GDM1 (cell line): ENCODE measurements at regions not wholly inside any gene's neighbourhood (a gene's known extent, or its start where the extent isn't known, plus 50 kb on each side); places are given as distances from the start of the nearest gene placed in this dataset.
"Not testable (repeated sequence)": the region's sequence is repeated elsewhere in the genome, so short reads cannot be mapped to it uniquely, and the experiment has no call there.

Experiments used
- DNase-seq: peaks from one replicate; lab custom pipeline; 2025; lab: John Stamatoyannopoulos, UW

DNA sequence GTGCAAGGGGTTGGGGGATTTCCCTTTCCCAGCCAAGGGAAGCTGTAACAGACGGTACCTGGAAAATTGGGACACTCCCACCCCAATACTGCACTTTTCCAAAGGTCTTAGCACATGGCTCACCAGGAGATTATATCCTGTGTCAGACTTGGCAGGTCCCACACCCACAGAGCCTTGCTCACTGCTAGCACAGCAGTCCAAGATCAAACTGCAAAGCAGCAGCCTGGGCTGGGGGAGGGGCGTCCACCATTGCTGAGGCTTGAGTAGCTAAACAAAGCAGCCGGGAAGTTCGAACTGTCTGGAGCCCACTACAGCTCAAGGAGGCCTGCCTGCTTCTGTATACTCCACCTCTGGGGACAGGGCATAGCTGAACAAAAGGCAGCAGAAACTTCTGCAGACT lies 604.2 kb upstream of the SEMA3D start:
- DNase-seq, result not testable (repeated sequence)

DNA sequence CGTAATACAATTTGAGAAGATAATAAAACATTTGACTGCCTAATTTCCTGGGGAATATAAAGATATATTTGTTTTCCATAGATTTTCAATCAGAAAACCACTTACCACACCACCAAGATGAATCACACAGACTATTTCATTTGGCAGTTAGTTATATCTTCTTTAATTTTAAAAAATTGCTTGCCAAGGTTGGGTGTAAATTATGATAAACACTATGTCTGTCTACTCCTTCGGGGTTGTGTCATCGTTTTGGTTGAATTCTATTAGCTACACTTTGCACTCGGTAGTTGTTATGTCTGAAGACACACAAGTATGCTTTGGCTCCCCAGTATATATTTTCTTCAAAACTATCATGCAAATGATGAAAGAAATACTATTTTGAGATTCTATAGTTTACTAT lies 594.8 kb upstream of the SEMA3D start:
- DNase-seq, result no peak

DNA sequence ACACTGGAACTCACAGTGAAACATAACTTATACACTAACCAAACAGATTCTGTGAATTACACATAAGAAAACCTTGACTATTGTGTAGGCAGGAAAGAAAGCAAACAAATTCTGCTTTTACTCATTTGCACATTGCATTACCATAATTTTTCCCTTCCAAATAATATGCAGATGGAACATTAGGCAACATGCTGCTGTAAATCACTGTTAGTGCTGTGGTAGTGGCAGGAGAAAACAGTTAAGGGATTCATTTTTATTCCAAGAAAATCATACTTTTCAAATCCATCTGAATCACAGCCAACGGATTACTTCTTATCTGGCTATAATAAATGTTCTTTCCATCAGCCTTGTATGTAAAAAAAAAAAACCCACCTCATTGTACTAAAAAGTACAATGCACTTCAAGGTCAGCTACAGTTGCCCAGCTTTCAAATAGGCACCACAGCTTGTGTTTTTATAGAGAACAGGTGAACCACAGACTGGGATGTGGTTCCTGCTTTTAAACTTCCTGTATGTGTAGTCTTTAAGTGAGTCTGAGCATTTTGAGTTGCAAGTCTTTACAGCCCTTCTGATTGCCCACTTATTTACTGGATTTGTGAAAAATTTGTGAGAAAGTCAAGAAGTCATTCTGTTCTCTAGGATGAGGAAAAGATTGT lies 590.0 kb upstream of the SEMA3D start:
- no peak for DNase-seq

DNA sequence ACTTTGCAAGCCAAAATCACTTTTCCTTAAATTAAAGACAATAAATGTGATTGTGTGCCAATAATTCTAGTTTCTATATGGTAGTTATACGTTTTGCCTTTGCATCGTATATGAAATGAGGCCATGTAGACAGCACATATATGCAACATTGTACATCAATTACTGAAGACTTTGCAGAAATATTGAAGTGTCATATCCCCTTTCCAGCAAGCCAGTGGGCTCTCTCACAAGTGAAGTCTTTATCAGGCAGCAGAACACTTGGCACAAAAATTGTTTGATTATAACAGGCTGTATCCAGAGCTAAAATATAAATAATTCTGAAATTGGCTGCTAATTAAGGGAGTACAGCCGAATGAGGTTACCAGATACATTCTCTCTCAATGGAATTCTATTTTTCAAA lies 588.6 kb upstream of the SEMA3D start:
- DNase-seq, result no peak

DNA sequence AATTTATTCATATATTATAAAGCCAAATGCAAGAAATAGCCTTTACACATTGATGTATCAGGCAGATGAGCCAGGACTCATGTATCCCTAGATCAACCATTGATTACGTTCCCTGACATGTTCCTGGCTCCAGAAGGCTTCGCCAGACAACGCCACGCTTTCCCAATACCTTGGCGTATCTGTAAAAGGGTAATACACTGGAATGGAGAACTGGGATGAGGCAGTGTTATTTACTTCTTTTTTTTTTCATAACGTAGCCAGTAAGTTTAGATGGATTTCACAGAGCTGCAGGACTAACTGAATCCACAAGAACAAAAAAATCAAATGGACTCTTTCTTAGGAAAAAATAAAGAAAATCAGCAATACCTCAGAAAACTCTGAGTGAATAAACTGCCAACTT lies 588.1 kb upstream of the SEMA3D start:
- DNase-seq, result no peak

DNA sequence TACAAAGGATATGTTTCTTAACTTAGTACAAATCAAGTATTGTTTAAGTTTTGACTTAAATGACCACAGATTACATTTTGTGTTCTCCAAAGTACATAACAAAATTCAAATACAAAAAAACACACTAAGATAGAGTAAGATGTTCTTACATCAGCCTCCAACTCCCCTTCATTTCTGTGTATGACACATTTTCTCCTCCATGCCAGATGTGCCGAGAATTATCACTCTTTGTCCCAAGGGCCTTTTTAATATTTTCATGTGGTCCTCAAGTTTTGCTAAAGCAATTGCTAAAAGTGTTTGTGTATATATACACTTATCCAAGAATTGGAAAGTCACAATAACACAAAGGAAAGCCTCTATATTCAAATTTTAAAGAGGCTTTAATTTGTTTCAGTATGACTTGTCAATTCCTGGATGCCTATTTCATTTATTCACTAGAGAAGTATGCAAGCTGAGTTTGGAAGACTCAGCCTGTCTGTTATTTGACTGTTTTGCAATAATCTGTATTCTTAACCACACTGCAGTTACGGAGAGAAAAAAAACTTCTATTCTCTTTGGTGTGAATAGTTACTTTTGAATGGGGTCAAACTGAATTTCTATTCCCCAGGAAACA lies 586.4 kb upstream of the SEMA3D start:
- DNase-seq, result no peak

DNA sequence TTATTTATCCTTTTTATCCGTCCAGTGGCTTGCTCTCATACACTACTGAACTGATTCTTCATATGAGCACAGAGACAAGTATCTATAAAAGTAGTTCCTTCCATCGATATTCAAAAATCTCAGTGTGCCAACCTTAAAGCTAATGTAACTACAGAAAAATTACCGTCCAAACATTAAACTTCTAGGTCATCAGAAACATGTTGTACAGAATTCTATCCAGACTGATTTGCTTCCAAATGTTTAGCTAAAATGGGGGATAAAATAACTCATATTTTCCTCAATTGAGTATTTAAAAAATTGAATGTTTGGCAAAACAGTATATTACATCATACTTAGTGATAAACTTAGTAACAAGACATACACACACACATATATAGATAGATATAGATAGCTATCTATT lies 584.7 kb upstream of the SEMA3D start:
- no peak for DNase-seq

DNA sequence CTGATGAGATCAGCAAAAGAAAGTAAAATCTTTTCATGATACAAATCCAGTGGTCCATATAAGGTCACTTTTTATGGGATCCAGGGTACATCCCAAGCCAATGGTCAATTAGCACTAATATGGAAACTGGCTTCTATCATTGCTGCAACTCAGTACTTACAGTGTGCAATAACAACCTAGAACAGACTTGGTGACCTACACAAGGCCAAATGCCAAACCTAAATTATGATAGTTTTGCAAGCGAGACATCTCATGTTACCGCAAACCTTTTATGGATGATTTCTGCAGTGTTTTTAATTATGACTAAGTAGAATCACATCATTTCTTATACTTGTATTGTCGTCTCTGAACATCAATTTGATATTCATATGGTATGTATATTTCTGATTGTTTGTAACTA lies 583.5 kb upstream of the SEMA3D start:
- no peak for DNase-seq

DNA sequence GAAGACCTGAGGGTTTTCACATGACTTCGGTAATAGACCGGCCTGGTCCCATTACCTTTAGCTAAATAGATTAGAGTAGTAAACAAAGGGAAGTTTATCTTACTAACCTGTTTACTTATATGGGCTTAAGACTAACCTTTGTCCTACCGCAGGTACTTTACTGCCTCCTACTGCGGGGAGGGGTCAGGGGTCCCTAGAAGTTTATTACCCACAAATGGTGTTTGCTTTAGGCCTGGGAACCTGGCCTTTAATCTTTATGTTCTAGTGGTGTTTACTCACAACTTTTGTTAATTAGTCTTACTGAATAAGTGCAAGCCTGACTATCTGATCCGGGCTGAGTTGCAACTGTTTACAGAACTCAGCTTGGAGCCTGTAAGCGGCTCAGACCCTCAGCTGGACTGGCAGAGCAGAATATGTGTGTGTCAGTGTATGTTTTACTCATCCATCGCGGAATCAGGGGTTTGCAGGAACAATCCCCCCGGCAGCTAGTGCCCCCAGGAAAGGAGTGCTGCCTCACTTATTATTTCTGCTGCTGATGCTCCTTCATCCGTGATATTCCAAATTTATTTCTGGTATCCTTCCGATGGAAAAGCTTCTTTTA lies 578.9 kb upstream of the SEMA3D start:
- DNase-seq, result no peak

DNA sequence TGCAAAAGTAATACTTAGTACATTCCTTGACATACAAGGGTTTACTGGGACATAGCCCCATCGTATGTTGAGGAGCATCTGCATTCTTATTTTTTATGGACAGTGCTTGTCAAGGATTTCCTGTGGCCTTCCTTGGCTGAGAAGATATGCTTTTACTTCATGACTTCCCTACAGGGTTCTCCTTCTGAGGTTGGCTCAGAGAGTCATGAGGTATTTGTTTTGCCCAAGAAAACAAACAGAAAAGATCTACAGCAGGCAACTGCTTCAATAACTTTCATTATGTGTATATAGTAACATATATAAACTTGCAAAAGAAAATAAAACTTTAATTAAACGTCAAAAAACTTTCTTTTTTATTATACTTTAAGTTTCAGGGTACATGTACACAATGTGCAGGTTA lies 577.2 kb upstream of the SEMA3D start:
- DNase-seq, result no peak

DNA sequence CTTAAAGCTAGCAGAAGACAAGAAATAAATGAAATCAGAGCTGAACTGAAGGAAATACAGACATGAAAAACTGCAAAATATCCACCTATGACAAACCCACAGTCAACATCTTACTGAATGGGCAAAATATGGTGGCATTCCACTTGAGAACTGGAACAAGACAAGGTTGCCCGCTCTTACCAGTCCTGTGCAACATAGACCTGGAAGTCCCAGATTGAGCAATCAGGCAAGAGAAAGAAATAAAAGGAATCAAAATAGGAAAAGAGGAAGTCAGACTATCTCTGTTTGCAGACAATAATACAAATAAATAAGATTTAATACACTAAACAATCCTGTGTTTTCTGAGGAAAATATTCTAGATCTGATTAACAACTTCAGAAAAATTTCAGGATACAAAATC lies 570.5 kb upstream of the SEMA3D start:
- no peak for DNase-seq

DNA sequence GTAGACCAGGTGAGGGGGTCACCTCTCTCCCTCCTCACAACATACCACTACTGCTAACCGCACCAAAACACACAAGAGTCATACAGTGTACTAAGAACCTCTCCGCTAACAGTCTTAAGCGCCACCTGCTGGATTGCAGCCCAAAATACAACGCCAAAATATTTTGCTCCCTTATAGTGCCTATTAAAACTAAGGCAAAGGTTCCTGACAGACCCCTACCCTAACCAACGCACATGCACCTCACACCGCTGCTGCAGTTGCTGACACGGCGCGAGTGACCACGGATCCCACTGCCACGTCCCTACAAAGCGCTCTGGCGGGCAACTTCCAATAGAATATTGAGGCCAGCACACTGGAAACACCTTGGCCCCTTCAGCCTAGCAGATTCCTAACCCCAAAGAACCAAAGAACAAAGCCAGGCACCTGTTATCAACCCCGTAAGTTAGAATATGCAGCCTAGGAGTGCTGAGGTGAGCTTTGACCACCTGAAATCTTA lies 563.6 kb upstream of the SEMA3D start:
- no peak for DNase-seq

DNA sequence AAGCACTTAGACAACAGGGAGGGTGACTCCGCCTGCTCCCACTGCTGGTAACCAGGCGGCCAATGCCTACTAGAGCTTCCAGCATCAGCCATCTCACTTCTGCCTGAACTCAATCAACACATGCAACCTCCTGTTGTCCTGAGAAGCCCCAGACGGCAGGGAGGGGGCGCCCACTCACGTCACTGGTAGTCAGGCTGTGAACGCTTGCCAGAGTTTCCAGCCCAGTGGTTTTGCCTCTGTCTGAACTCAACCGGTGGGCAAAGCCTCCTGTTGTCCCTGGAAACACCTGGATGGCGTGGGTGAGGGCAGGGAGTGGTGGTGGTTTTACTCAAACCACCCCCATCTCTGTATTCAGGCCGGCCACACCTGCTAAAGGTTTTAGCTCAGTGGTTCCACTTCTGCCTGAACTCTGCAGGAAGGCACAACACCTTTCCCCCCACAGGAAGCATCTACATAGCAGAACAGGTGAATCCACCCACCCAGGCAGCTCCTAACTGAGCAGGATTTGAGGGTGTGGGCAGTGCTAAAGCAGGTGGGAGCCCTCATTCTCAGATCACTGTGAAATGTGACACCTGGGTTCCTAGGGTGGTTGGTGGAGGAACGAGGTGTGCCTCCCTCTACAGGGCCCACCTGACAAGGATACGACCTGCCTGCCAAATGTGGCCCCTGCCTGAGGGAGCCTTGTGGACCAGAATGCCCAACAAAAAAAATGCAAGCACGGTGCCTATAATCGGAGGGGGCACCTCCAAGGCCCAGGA lies 563.0 kb upstream of the SEMA3D start:
- DNase-seq, result no peak

DNA sequence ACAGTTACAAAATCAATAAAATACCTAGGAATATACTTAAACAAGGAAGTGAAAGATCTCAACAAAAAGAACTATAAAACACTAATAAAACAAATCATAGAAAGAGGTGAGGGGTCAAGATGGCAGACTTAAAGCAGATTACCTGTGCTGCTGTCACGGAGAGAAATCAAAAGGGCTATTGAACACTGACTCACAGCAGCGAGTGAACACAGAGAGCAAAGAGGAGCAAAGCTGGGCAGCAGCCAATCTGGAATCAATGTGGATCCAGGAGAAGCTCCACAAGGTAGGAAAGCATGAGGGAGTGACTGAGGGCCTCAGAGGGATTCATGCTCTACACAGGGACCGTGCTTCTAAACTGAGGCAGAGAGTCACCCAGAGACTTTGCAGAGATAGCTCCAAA lies 562.0 kb upstream of the SEMA3D start:
- DNase-seq, result no peak

DNA sequence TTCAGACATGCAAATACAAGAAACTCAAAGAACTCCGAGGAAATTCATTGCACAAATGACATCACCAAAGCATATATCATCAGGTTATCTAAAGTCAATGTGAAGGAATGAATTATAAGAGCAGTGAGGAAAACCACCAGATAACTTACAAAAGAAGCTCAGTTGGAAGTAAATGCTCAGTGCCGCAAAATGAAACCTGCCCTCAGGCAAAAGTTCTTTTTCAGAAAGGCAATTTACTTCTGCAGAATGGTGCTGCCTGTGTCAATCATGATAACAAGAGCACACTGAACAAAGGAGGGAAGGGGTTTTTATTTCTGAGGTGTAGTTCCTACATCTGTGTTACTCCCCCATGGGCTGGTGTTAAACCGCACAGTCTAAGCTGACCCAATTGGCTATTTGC lies 550.6 kb upstream of the SEMA3D start:
- no peak for DNase-seq

DNA sequence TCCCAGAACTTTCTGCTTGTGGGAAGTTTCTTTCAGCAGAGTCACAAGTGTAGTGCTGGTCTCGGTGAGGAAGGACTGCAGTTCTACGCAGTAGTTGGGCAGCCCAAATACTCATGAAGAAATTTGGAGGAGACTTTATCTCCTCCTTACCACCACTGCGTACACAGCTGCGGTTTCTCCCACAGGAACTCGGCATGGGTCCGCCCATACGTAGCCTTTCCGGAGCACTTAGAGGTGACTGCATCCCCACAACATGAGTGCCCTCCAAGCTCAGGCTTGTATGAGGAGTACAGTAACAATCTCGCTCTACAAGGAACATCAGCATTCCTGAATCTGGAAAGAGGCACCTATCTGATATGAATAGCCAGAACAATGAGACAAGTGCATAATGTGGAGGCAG lies 549.2 kb upstream of the SEMA3D start:
- no peak for DNase-seq

DNA sequence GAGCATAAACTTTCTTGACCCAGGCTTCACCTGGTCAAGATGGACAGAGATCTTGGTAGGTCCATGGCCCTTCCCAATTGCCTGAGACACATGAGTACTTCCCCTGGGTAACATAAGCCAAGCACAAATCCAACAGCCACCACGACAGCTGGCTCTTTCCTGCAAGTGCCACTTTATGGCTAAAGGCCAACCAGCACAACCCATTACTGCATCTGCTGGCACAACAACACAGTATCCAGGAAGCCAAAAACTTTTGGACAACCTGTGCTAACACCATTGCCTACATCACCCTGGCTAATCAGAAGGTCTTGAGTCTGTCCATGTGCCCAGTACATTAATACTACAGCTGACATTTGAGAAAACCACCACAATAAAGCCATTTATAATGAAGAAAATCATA lies 548.0 kb upstream of the SEMA3D start:
- no peak for DNase-seq

DNA sequence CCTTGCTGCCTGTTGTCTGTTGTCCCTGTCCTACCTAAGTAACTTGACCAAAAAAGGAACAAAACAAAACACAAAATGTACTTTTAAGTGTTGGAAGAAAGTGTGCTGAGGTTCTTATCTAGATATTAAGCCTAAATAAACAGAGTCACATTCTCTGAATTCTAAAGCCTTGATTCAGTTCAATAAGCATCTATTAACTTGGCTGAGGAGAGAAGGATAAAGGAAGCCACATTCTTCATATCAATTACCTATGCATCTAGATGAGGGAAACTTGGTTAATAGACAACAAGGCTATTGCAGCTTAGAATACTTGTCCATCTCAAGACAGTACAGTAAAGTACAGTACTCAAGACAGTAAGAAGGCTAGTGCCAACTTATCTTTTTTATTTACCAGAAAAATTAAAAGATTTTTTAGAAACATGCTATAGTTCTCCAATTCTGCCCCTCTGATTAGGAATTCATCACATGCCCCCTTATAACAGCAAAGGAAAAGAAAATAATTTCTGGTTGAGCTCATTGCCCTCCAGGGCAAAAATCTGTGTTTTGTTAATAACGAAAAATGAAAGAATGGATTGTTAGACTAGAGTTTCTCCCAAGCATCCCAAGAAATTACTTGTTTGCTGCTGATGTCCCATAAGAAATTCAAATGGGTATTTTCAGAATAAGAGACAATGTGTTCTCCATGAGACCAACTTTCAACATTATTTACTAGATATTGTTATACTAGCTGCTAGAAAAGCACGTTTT lies 546.5 kb upstream of the SEMA3D start:
- DNase-seq, result no peak

DNA sequence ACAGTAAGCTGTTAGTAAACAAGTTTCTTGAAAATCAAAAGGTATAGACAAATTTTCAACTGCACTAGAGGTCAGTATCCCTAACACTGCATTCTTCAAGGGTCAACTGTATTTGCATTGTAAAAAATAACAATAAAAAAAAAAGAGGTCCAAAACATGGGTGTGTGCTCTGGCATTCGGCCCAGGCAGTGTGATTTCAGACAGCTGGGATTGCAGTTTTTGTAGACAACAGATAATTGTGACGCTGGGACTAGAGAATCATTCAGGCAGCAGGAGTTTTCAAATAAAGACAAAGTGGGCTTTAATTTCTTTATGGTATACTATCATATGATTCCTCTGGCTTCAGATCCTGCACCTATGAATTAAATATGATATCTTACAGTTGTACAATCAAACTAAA lies 543.2 kb upstream of the SEMA3D start:
- no peak for DNase-seq

DNA sequence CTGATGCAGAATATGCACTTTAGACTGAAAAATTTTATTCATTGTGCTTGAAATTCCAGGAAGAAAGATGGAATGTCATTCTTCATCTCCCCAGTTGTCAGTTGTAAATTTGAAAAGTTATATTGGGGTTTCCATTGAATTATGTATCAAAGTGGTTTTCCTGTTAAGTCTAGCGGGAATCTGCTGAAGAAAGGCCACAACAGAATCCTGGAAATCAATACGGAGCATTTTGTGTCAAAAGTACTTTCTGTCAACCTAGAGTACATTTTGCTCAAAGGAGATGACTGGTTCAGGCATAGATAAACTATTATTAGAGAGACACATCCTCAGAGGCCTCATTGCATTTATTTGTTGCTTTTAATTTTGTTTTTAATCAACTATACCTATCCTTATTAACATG lies 538.2 kb upstream of the SEMA3D start:
- no peak for DNase-seq

DNA sequence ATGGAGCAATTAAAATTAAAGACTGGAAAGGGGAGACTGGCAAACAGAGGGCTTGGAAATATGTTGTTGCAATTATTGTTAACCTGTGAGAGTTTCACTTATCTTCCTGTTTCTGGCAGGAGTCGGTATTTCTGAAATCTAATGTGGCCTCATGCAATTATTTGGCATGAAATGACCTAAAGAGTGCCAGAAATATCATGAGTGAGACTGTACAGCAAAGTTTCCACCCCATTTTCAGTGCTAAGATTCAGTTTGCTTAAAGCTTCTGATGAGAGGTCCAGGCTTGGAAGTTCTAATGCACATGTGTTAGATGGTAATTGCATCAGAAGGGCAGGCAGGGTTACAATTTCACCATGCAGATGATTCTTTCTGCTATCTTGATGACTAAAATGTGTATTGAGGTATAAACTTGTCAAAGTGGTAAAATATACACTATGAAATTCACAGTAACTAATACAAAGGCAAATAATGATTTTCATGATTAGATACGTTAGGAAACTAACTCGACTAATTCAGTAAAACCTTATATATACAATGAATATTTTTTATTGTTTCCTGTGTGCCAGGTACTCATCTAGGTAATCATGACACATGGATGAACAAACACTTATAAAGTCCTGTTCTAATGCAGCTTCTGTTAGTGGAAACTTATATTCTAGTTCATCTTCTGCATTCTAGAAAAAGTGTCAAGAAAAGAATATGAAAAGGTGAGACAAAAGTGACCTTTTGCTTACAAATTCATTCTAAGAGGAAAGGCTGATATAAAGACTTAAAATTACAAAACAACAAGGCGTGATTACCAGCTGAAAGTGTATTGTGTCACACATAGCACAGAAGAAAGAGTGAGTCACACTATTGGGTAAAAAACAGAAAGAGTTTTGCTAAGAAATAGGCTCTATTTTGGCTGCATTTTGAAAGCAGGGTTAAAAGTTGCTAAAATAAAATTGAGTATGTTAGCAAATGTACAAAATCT lies 533.4 kb upstream of the SEMA3D start:
- no peak for DNase-seq
